Vagina (tissue), 2 donors: ENCODE measurements at regions not wholly inside any gene's neighbourhood (a gene's known extent, or its start where the extent isn't known, plus 50 kb on each side); places are given as distances from the start of the nearest gene placed in this dataset.

Experiments
- POLR2A ChIP-seq, 2 donors: fragments of 450-650 bp; IDR thresholded peaks; one replicate each; pipeline ENCODE4 v1.6.1; 2017; ENCODE audit warnings: antibody characterized with exemption in 2 of 2, mild to moderate bottlenecking in 2 of 2, moderate library complexity in 2 of 2
- POLR2AphosphoS5 ChIP-seq, 2 donors: sonication (generic); formaldehyde crosslinking; IDR thresholded peaks; one replicate each; pipeline ENCODE4 v1.9.0; 2017; ENCODE audit warnings: antibody characterized with exemption in 2 of 2, mild to moderate bottlenecking in 2 of 2, low read depth in 1 of 2; ENCODE audit not compliant: insufficient read depth in 1 of 2
- TF ChIP-seq, protein P1 (sequence below), 3 experiments: fragments of 450-650 bp in 2 of 3; fragments of 200-600 bp in 1 of 3; sonication (generic) in 1 of 3; IDR thresholded peaks; one replicate each; pipeline ENCODE4 v1.5.1; 2017 to 2019; ENCODE audit warnings: antibody characterized with exemption in 3 of 3, mild to moderate bottlenecking in 2 of 3, moderate library complexity in 2 of 3

DNA sequence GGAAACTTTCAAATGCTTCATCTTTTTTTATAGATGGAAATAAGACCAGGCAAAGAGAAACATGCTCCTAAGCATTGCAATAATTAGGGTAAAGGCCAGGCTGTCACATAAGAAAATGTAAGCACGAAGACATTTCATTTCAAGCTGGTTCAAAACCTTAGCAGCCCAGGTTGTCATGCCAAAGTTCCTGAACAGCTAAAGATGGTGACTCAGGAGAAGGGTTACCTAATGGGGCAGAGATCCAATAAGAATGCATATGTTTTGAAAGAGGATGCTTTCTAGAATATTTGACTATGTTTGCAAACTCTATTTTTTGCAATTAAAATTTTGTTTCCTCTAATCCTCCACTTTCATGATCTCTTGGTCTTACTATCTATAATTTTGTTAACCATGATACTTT lies 65.6 kb upstream of the PHACTR2 start:
- TF ChIP-seq, protein P1, sequence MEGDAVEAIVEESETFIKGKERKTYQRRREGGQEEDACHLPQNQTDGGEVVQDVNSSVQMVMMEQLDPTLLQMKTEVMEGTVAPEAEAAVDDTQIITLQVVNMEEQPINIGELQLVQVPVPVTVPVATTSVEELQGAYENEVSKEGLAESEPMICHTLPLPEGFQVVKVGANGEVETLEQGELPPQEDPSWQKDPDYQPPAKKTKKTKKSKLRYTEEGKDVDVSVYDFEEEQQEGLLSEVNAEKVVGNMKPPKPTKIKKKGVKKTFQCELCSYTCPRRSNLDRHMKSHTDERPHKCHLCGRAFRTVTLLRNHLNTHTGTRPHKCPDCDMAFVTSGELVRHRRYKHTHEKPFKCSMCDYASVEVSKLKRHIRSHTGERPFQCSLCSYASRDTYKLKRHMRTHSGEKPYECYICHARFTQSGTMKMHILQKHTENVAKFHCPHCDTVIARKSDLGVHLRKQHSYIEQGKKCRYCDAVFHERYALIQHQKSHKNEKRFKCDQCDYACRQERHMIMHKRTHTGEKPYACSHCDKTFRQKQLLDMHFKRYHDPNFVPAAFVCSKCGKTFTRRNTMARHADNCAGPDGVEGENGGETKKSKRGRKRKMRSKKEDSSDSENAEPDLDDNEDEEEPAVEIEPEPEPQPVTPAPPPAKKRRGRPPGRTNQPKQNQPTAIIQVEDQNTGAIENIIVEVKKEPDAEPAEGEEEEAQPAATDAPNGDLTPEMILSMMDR (IDR thresholded peaks at IDR 0.05) = no peak
- no peak for TF ChIP-seq POLR2A (IDR thresholded peaks at IDR 0.05)
- TF ChIP-seq POLR2AphosphoS5 (IDR thresholded peaks at IDR 0.05; ENCODE audit: insufficient read depth in 1 of 2, low read depth in 1 of 2) = no peak
